Neuronal stem cell (in vitro differentiated cells): ENCODE measurements at regions not wholly inside any gene's neighbourhood (a gene's known extent, or its start where the extent isn't known, plus 50 kb on each side); places are given as distances from the start of the nearest gene placed in this dataset.

Experiments
- DNase-seq: peaks from one replicate; pipeline ENCODE4 v3.0.0-alpha.2; 2013; ENCODE audit warnings: low spot score
- H2AFZ ChIP-seq: one replicate; pipeline ENCODE4 v1.6.1; 2013; ENCODE audit warnings: mild to moderate bottlenecking, low read length, inconsistent platforms
- H2AK5ac ChIP-seq: 2 replicates; pipeline ENCODE4 v1.6.1; 2013; ENCODE audit warnings: low read depth, mild to moderate bottlenecking, inconsistent platforms, low read length, moderate library complexity, mixed read lengths
- H2BK120ac ChIP-seq: 2 replicates; pipeline ENCODE4 v1.6.1; 2013; ENCODE audit warnings: low read depth, mild to moderate bottlenecking, inconsistent platforms, low read length, moderate library complexity, mixed read lengths
- H2BK12ac ChIP-seq: one replicate; pipeline ENCODE4 v1.6.1; 2013; ENCODE audit warnings: low read length, inconsistent platforms
- H2BK15ac ChIP-seq: 2 replicates; pipeline ENCODE4 v1.6.1; 2013; ENCODE audit warnings: mild to moderate bottlenecking, low read length, inconsistent platforms, mixed read lengths
- H2BK5ac ChIP-seq: one replicate; pipeline ENCODE4 v1.6.1; 2013; ENCODE audit warnings: inconsistent platforms, mild to moderate bottlenecking, low read length, moderate library complexity
- H3K14ac ChIP-seq: one replicate; pipeline ENCODE4 v1.6.1; 2013; ENCODE audit warnings: low read length, inconsistent platforms
- H3K18ac ChIP-seq: 2 replicates; pipeline ENCODE4 v1.6.1; 2013; ENCODE audit warnings: low read length, inconsistent platforms
- H3K23ac ChIP-seq: 2 replicates; pipeline ENCODE4 v1.6.1; 2013; ENCODE audit warnings: low read depth, mild to moderate bottlenecking, mixed read lengths, low read length, inconsistent platforms; ENCODE audit not compliant: poor library complexity
- H3K27ac ChIP-seq: replicated peaks from 3 replicates; pipeline ENCODE4 v1.5.1; 2013; ENCODE audit warnings: low read length, inconsistent platforms
- H3K27me3 ChIP-seq, 3 experiments: 2 replicates each; pipeline ENCODE4 v1.6.1; 2013; ENCODE audit warnings: low read length in 3 of 3, mild to moderate bottlenecking in 2 of 3, inconsistent platforms in 1 of 3, low read depth in 1 of 3, mixed read lengths in 1 of 3, moderate library complexity in 1 of 3; ENCODE audit not compliant: control insufficient read depth in 3 of 3, insufficient read depth in 3 of 3
- H3K36me3 ChIP-seq, 2 donors: replicated peaks in 1 of 2; 2 replicates each; pipeline ENCODE4 v1.6.1; 2013; ENCODE audit warnings: low read length in 2 of 2; ENCODE audit not compliant: control insufficient read depth in 2 of 2, insufficient read depth in 2 of 2
- H3K4ac ChIP-seq: 2 replicates; pipeline ENCODE4 v1.6.1; 2013; ENCODE audit warnings: inconsistent platforms, mild to moderate bottlenecking, low read length, moderate library complexity
- H3K4me1 ChIP-seq, 2 donors: 1 replicate in 1 of 2; 2 replicates in 1 of 2; pipeline ENCODE4 v1.6.1; 2013; ENCODE audit warnings: low read length in 2 of 2, low read depth in 1 of 2; ENCODE audit not compliant: control insufficient read depth in 2 of 2, insufficient read depth in 1 of 2
- H3K4me2 ChIP-seq: one replicate; pipeline ENCODE4 v1.6.1; 2013; ENCODE audit warnings: mild to moderate bottlenecking, low read length, inconsistent platforms; ENCODE audit not compliant: insufficient read depth, poor library complexity, severe bottlenecking
- H3K4me3 ChIP-seq, 2 donors: 2 replicates each; pipeline ENCODE4 v1.5.1; 2013; ENCODE audit warnings: low read length in 2 of 2, mild to moderate bottlenecking in 2 of 2, inconsistent platforms in 1 of 2, moderate library complexity in 1 of 2
- H3K79me1 ChIP-seq: one replicate; pipeline ENCODE4 v1.6.1; 2013; ENCODE audit warnings: low read depth, mild to moderate bottlenecking, inconsistent platforms, low read length, moderate library complexity
- H3K9ac ChIP-seq: one replicate; pipeline ENCODE4 v1.6.1; 2013; ENCODE audit warnings: mild to moderate bottlenecking, low read depth, low read length, inconsistent platforms; ENCODE audit not compliant: poor library complexity
- H3K9me3 ChIP-seq, 2 donors: replicated peaks in 1 of 2; 2 replicates each; pipeline versions ENCODE3 to v1.6.1; 2013; ENCODE audit warnings: low read length in 2 of 2, mild to moderate bottlenecking in 2 of 2, inconsistent platforms in 1 of 2, low read depth in 1 of 2, mixed read lengths in 1 of 2, moderate library complexity in 1 of 2; ENCODE audit not compliant: control insufficient read depth in 2 of 2, insufficient read depth in 1 of 2
- H4K8ac ChIP-seq: one replicate; pipeline ENCODE4 v1.6.1; 2013; ENCODE audit warnings: low read depth, mild to moderate bottlenecking, inconsistent platforms, low read length, moderate library complexity
- H4K91ac ChIP-seq: one replicate; pipeline ENCODE4 v1.6.1; 2013; ENCODE audit warnings: low read length, low read depth, mild to moderate bottlenecking, inconsistent platforms; ENCODE audit not compliant: poor library complexity
- WGBS, 2 donors: extraction: QIAGEN DNeasy Blood & Tissue Kit; methylation state at CpG; one replicate each; pipeline ENCODE4 v1.1.7; 2013; ENCODE audit warnings: missing lambda C conversion rate in 2 of 2, mixed read lengths in 1 of 2; ENCODE audit not compliant: insufficient read length in 2 of 2, insufficient replicate concordance in 1 of 2; ENCODE audit errors: extremely low coverage in 2 of 2; 5-methylcytosine and 5-hydroxymethylcytosine counted together

GRCh38 chrX:16311671-16312070, 144.4 kb downstream of the MAGEB17 start:
- Histone ChIP-seq H3K14ac (no peak overlapping the region), H3K4me1 (peaks cover 0 to 4% of the 10 kb centered on the region in 2 donors), H3K18ac (no peak overlapping the region), H3K9ac (no peak overlapping the region), H3K4ac (no peak overlapping the region), H3K27ac (no peak overlapping the region), H3K23ac (no peak overlapping the region), H2BK12ac (no peak overlapping the region), H3K4me2 (no peak overlapping the region), H2AK5ac (no peak overlapping the region), H3K9me3 (no peaks in the 10 kb centered on the region), H3K36me3 (no peaks in the 10 kb centered on the region), H4K8ac (no peak overlapping the region), H4K91ac (no peak overlapping the region), H2BK15ac (no peak overlapping the region), H3K27me3 (no peaks in the 10 kb centered on the region), H3K4me3 (no peak overlapping the region), H3K79me1 (no peaks in the 10 kb centered on the region), H2AFZ (no peak overlapping the region), H2BK5ac (no peak overlapping the region), H2BK120ac (no peak overlapping the region)
- DNase-seq: no peak
- no CpG with 5 or more reads among the region's 4 CpGs for WGBS, 2 donors

GRCh38 chrX:16312761-16313623, 145.7 kb downstream of the MAGEB17 start:
- no peak for DNase-seq
- no peaks in the 10 kb centered on the region for H3K36me3 ChIP-seq
- no peak overlapping the region for H2BK5ac ChIP-seq
- H2AK5ac ChIP-seq: no peak overlapping the region
- H2BK12ac ChIP-seq: no peak overlapping the region
- H3K9me3 ChIP-seq: no peaks in the 10 kb centered on the region
- H3K27ac ChIP-seq: no peak overlapping the region
- H3K23ac ChIP-seq: no peak overlapping the region
- no CpG with 5 or more reads among the region's 13 CpGs for WGBS, 2 donors
- H3K4me2 ChIP-seq: no peak overlapping the region
- H2BK15ac ChIP-seq: no peak overlapping the region
- H4K91ac ChIP-seq: no peak overlapping the region
- no peaks in the 10 kb centered on the region for H3K79me1 ChIP-seq
- H3K9ac ChIP-seq: no peak overlapping the region
- H3K4ac ChIP-seq: no peak overlapping the region
- H4K8ac ChIP-seq: no peak overlapping the region
- no peak overlapping the region for H3K4me3 ChIP-seq
- H2AFZ ChIP-seq: no peak overlapping the region
- no peak overlapping the region for H3K14ac ChIP-seq
- H3K18ac ChIP-seq: no peak overlapping the region
- H3K27me3 ChIP-seq: no peaks in the 10 kb centered on the region
- H3K4me1 ChIP-seq: peaks cover 0 to 4% of the 10 kb centered on the region in 2 donors
- H2BK120ac ChIP-seq: no peak overlapping the region

- Histone ChIP-seq H3K18ac (no peak overlapping the region), H3K9me3 (no peaks in the 10 kb centered on the region), H3K9ac (no peak overlapping the region), H3K27me3 (no peaks in the 10 kb centered on the region), H3K36me3 (no peaks in the 10 kb centered on the region), H3K4me2 (no peak overlapping the region), H3K4ac (no peak overlapping the region), H2BK15ac (no peak overlapping the region), H2AK5ac (no peak overlapping the region), H2AFZ (no peak overlapping the region), H3K4me1 (no peaks in the 10 kb centered on the region), H3K27ac (no peak overlapping the region), H3K79me1 (no peaks in the 10 kb centered on the region), H3K14ac (no peak overlapping the region), H2BK120ac (no peak overlapping the region), H2BK12ac (no peak overlapping the region), H3K23ac (no peak overlapping the region), H4K91ac (no peak overlapping the region), H4K8ac (no peak overlapping the region), H2BK5ac (no peak overlapping the region), H3K4me3 (no peak overlapping the region)
- DNase-seq: no peak
- no CpG with 5 or more reads among the region's 4 CpGs for WGBS, 2 donors
Measured at GRCh38 chrX:16316331-16316730, 149.1 kb downstream of the MAGEB17 start.

- no peak overlapping the region for H3K4me2 ChIP-seq
- H3K14ac ChIP-seq: no peak overlapping the region
- no CpG with 5 or more reads among the region's 2 CpGs for WGBS, 2 donors
Measured at GRCh38 chrX:16319929-16320328, 152.6 kb downstream of the MAGEB17 start.

More at GRCh38 chrX:16319929-16320328, 152.6 kb downstream of the MAGEB17 start:
- Histone ChIP-seq H3K4me3 (no peak overlapping the region), H3K27me3 (no peaks in the 10 kb centered on the region), H3K9ac (no peak overlapping the region), H3K79me1 (no peaks in the 10 kb centered on the region), H2BK15ac (no peak overlapping the region), H2AK5ac (no peak overlapping the region), H4K8ac (no peak overlapping the region), H3K18ac (no peak overlapping the region), H2BK5ac (no peak overlapping the region), H2AFZ (no peak overlapping the region), H2BK120ac (no peak overlapping the region), H3K23ac (no peak overlapping the region), H3K4me1 (no peaks in the 10 kb centered on the region), H3K9me3 (no peaks in the 10 kb centered on the region), H4K91ac (no peak overlapping the region), H3K27ac (no peak overlapping the region), H3K4ac (no peak overlapping the region), H2BK12ac (no peak overlapping the region), H3K36me3 (no peaks in the 10 kb centered on the region)
- no peak for DNase-seq
